ENCODE measurements at regions not wholly inside any gene's neighbourhood (a gene's known extent, or its start where the extent isn't known, plus 50 kb on each side); places are given as distances from the start of the nearest gene placed in this dataset.

- H4K20me1 ChIP-seq (replicated peaks; ENCODE audit: insufficient read depth), result no peaks in the 10 kb centered on the region
- no peak for DNase-seq (ENCODE audit: low spot score)
- no peak overlapping the region for H3K4me3 ChIP-seq
- peaks cover 3% of the 10 kb centered on the region; the same call in 1 of the 2 replicates for H3K9me2 ChIP-seq (ENCODE audit: insufficient read depth)
- no peaks in the 10 kb centered on the region; the same call in 1 of the 2 replicates for H3F3A ChIP-seq (replicated peaks; ENCODE audit: low read depth)
- TF ChIP-seq ZNF114 (CRISPR knock-in tag; IDR thresholded peaks at IDR 0.05) (no peak), ZNF462 (CRISPR knock-in tag; IDR thresholded peaks at IDR 0.05) (no peak), CREB1 (CRISPR knock-in tag; IDR thresholded peaks at IDR 0.05; ENCODE audit: low read depth) (no peak)
- no peaks in the 10 kb centered on the region for H3K79me2 ChIP-seq (replicated peaks; ENCODE audit: insufficient read depth)
- H3K36me3 Mint-ChIP-seq (ENCODE audit: low read depth), result peaks cover 28% of the 10 kb centered on the region
- H3K4me2 ChIP-seq, result no peak overlapping the region
- no peak for ATAC-seq
- no peak overlapping the region for H2AFZ ChIP-seq
- H3K4me3 Mint-ChIP-seq, result no peak overlapping the region
- peaks cover 45% of the 10 kb centered on the region for H3K4me1 Mint-ChIP-seq
- peaks cover 7% of the 10 kb centered on the region; the same call in 1 of the 2 replicates for H3K36me3 ChIP-seq (ENCODE audit: insufficient read depth)
- peaks cover 33% of the 10 kb centered on the region for H3K4me1 ChIP-seq (ENCODE audit: insufficient read depth)
- no peak overlapping the region for H3K27ac Mint-ChIP-seq
- peaks cover 2% of the 10 kb centered on the region for H3K27me3 Mint-ChIP-seq (ENCODE audit: insufficient read depth, low read depth, poor library complexity)
- peaks cover 39% of the 10 kb centered on the region for H3K9me3 Mint-ChIP-seq
- no peaks in the 10 kb centered on the region for H3K27me3 ChIP-seq (ENCODE audit: insufficient read depth)
- no peak overlapping the region for H3K27ac ChIP-seq (ENCODE audit: low read depth)
Measured at GRCh38 chr3:31145062-31145461, 250.6 kb upstream of the GADL1 start.

DNA sequence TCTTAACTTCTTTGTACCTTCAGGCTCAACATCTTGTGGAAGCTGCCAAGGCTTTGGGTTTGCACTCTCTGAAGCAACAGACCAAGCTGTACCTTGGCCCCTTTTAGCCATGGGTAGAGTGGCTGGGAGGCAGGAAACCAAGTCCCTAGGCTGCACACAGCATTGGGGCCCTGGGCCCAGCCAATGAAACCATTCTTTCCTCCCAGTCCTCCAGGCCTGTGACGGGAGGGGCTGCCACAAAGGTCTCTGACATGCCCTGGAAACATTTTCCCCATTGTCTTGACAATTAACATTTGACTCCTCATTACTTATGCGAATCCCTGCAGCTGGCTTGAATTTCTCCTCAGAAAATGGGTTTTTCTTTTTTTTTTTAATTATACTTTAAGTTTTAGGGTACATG, 253.1 kb upstream of the GADL1 start:
- no peaks in the 10 kb centered on the region for H3K79me2 ChIP-seq (replicated peaks; ENCODE audit: insufficient read depth)
- Mint-ChIP-seq H3K4me1 (peaks cover 24% of the 10 kb centered on the region), H3K9me3 (peaks cover 48% of the 10 kb centered on the region), H3K36me3 (ENCODE audit: low read depth) (peaks cover 36% of the 10 kb centered on the region), H3K4me3 (no peak overlapping the region), H3K27me3 (ENCODE audit: insufficient read depth, low read depth, poor library complexity) (peaks cover 2% of the 10 kb centered on the region), H3K27ac (no peak overlapping the region)
- H3F3A ChIP-seq (replicated peaks; ENCODE audit: low read depth), result no peaks in the 10 kb centered on the region; the same call in 1 of the 2 replicates
- no peak overlapping the region for H3K27ac ChIP-seq (ENCODE audit: low read depth)
- no peak overlapping the region for H3K4me2 ChIP-seq
- H3K4me3 ChIP-seq, result no peak overlapping the region
- H3K4me1 ChIP-seq (ENCODE audit: insufficient read depth), result peaks cover 18% of the 10 kb centered on the region
- no peak overlapping the region for H2AFZ ChIP-seq
- no peaks in the 10 kb centered on the region for H3K27me3 ChIP-seq (ENCODE audit: insufficient read depth)
- peaks cover 7% of the 10 kb centered on the region; the same call in 1 of the 2 replicates for H3K36me3 ChIP-seq (ENCODE audit: insufficient read depth)
- peaks cover 7% of the 10 kb centered on the region; the same call in 1 of the 2 replicates for H3K9me2 ChIP-seq (ENCODE audit: insufficient read depth)
- H4K20me1 ChIP-seq (replicated peaks; ENCODE audit: insufficient read depth), result no peaks in the 10 kb centered on the region
- DNase-seq (ENCODE audit: low spot score) (no peak), ATAC-seq (no peak)
- TF ChIP-seq STAT1 (IDR thresholded peaks at IDR 0.05; ENCODE audit: unreplicated experiment) (no peak), POLR2AphosphoS5 (IDR thresholded peaks at IDR 0.05; ENCODE audit: low read depth) (no peak), CREB1 (CRISPR knock-in tag; IDR thresholded peaks at IDR 0.05; ENCODE audit: low read depth) (no peak), ZNF114 (CRISPR knock-in tag; IDR thresholded peaks at IDR 0.05) (no peak), ZNF462 (CRISPR knock-in tag; IDR thresholded peaks at IDR 0.05) (no peak)
